ENCODE measurements at regions not wholly inside any gene's neighbourhood (a gene's known extent, or its start where the extent isn't known, plus 50 kb on each side); places are given as distances from the start of the nearest gene placed in this dataset.

GRCh38 chr2:7264791-7265190 is 347.6 kb downstream of the RNF144A start:
- H3K4me3 ChIP-seq: no peak overlapping the region
- CTCF ChIA-PET (ENCODE audit: low intra/inter-chr PET ratio): interaction anchor here (0.6 kb wide), 1 partner anchor 190 kb away, joined by 3 read pairs; no protein-coding TSS in a partner anchor
- FAIRE-seq: no peak
- peaks cover 11 to 30% of the 10 kb centered on the region in 2 experiments for H3K27me3 ChIP-seq (ENCODE audit: control insufficient read depth in 2 of 2, insufficient read depth in 2 of 2, low read length in 2 of 2)
- no peak overlapping the region for H3K4me2 ChIP-seq (ENCODE audit: insufficient read depth, low read length)
- no peaks in the 10 kb centered on the region for H3K79me2 ChIP-seq (ENCODE audit: control insufficient read depth, insufficient read depth, low read length)
- no peak overlapping the region for H3K9ac ChIP-seq (ENCODE audit: insufficient read depth in 1 of 2, low read depth in 2 of 2, low read length in 2 of 2)
- ATAC-seq: no peak
- H3K9me3 ChIP-seq (replicated peaks; ENCODE audit: control insufficient read depth, insufficient read depth, low read depth, low read length): no peaks in the 10 kb centered on the region
- intact Hi-C loops (cut with micrococcal nuclease) (no loop called here), in situ Hi-C loops (cut with MboI) (no loop called here)
- DNase-seq (ENCODE audit: extremely low read depth in 1 of 4, low spot score in 3 of 4): no peak
- 1% methylated on average over 8 of the region's 8 CpGs for WGBS (ENCODE audit: insufficient coverage, low coverage, missing lambda C conversion rate)
- no peak overlapping the region for H3K27ac ChIP-seq (ENCODE audit: extremely low read depth, low read depth, low read length)
- H3K36me3 ChIP-seq (ENCODE audit: control insufficient read depth, insufficient read depth, low read length): no peaks in the 10 kb centered on the region
- no peaks in the 10 kb centered on the region for H3K4me1 ChIP-seq (replicated peaks in 1 of 2; ENCODE audit: control insufficient read depth in 2 of 2, insufficient read depth in 2 of 2, low read length in 2 of 2)
- H4K20me1 ChIP-seq (replicated peaks; ENCODE audit: control insufficient read depth, insufficient read depth, low read length): no peaks in the 10 kb centered on the region
- TF ChIP-seq HDAC8 (tag; IDR thresholded peaks at IDR 0.05): no peak
- no peak for TF ChIP-seq SMC3 (conservative IDR thresholded peaks at IDR 0.05; ENCODE audit: insufficient read depth, low read depth, low read length)
- TF ChIP-seq BRD9 (IDR thresholded peaks at IDR 0.05; ENCODE audit: low read depth, partially characterized antibody): no peak
- no peak for TF ChIP-seq NEUROD1 (IDR thresholded peaks at IDR 0.05; ENCODE audit: borderline replicate concordance, low read depth, low read length, partially characterized antibody)
- no peak for TF ChIP-seq ATF2 (CRISPR knock-in tag; IDR thresholded peaks at IDR 0.05)
- TF ChIP-seq BRD4 (IDR thresholded peaks at IDR 0.05): no peak
- no peak for TF ChIP-seq NFRKB (IDR thresholded peaks at IDR 0.05; ENCODE audit: low read depth)
- no peak for TF ChIP-seq EZH2 (IDR thresholded peaks at IDR 0.05; ENCODE audit: borderline replicate concordance, low read depth, low read length)
- TF ChIP-seq ZNF57 (CRISPR knock-in tag; IDR thresholded peaks at IDR 0.05): no peak
- TF ChIP-seq KAT7 (CRISPR knock-in tag; IDR thresholded peaks at IDR 0.05; ENCODE audit: borderline replicate concordance): no peak
- TF ChIP-seq TGIF2 (CRISPR knock-in tag; IDR thresholded peaks at IDR 0.05): no peak
- no peak for TF ChIP-seq HNRNPL (IDR thresholded peaks at IDR 0.05; ENCODE audit: low read depth, low read length)
- no peak for TF ChIP-seq HDAC2 (IDR thresholded peaks at IDR 0.05)
- no peak for TF ChIP-seq NR2C1 (IDR thresholded peaks at IDR 0.05)
- no peak for TF ChIP-seq NR2C1 (tag; IDR thresholded peaks at IDR 0.05)
- no peak for TF ChIP-seq KAT2B (IDR thresholded peaks at IDR 0.05; ENCODE audit: low read depth, low read length)
- no peak for TF ChIP-seq ARID2 (IDR thresholded peaks at IDR 0.05)
- no peak for TF ChIP-seq YY1 (IDR thresholded peaks at IDR 0.05; ENCODE audit: borderline replicate concordance in 1 of 3, control insufficient read depth in 1 of 3, extremely low read depth in 1 of 3, insufficient read depth in 3 of 3, insufficient read length in 1 of 3, insufficient replicate concordance in 2 of 3, low read depth in 1 of 3, low read length in 2 of 3)
- H3K9me1 ChIP-seq (ENCODE audit: control insufficient read depth, insufficient read depth, low read length): no peaks in the 10 kb centered on the region
- no peak overlapping the region for H2AFZ ChIP-seq (ENCODE audit: low read depth, low read length)
- BruUV-seq (replicated peaks): no TSS peak
- POLR2A ChIA-PET: interaction anchor here (0.5 kb wide), 1 partner anchor 171 kb away, joined by 3 read pairs; no protein-coding TSS in a partner anchor

All from K562 (cell line).